ENCODE measurements at regions not wholly inside any gene's neighbourhood (a gene's known extent, or its start where the extent isn't known, plus 50 kb on each side); places are given as distances from the start of the nearest gene placed in this dataset.

GRCh38 chr14:21960636-21961035, 287.0 kb upstream of the OR4E1 start (continued):
- TF ChIP-seq HDAC2 (IDR thresholded peaks at IDR 0.05; ENCODE audit: borderline replicate concordance in 1 of 2, low read depth in 2 of 2, low read length in 2 of 2) (no peak), CHD7 (IDR thresholded peaks at IDR 0.05; ENCODE audit: insufficient replicate concordance, low read length) (no peak), SIRT6 (IDR thresholded peaks at IDR 0.05; ENCODE audit: low read length) (no peak), TCF12 (IDR thresholded peaks at IDR 0.05; ENCODE audit: low read depth, low read length) (no peak)
